Stomach (tissue), 8 donors: ENCODE measurements at regions not wholly inside any gene's neighbourhood (a gene's known extent, or its start where the extent isn't known, plus 50 kb on each side); places are given as distances from the start of the nearest gene placed in this dataset.

Source experiments
- DNase-seq, 2 donors: peaks; one replicate each; pipeline versions ENCODE4 v3.0.0 to v3.0.0-alpha.2; 2013 to 2019
- H3K27ac ChIP-seq, 5 donors: fragments of 200-600 bp in 4 of 5; sonication (generic) in 4 of 5; one replicate each; pipeline ENCODE4 v1.5.1; 2013 to 2019; ENCODE audit warnings: mild to moderate bottlenecking in 1 of 5, moderate library complexity in 1 of 5
- H3K27me3 ChIP-seq, 3 donors: fragments of 200-600 bp; sonication (generic); one replicate each; pipeline ENCODE4 v1.5.1; 2017 to 2019; ENCODE audit warnings: mixed run types in 1 of 3
- H3K36me3 ChIP-seq, 4 donors: fragments of 200-600 bp; sonication (generic); 1 replicate in 3 of 4; 2 replicates in 1 of 4; pipeline ENCODE4 v1.5.1; 2016 to 2019
- H3K4me1 ChIP-seq, 4 donors: fragments of 200-600 bp; sonication (generic); one replicate each; pipeline ENCODE4 v1.5.1; 2016 to 2019
- H3K4me3 ChIP-seq, 4 donors: fragments of 200-600 bp; sonication (generic) in 3 of 4; one replicate each; pipeline ENCODE4 v1.5.1; 2016 to 2019; ENCODE audit warnings: mild to moderate bottlenecking in 1 of 4
- H3K9me3 ChIP-seq, 4 donors: fragments of 200-600 bp; sonication (generic); one replicate each; pipeline ENCODE4 v1.5.1; 2016 to 2019
- EP300 ChIP-seq: sonication (generic); formaldehyde crosslinking; IDR thresholded peaks from one replicate; pipeline ENCODE4 v1.6.1; 2017; ENCODE audit warnings: antibody characterized with exemption
- POLR2A ChIP-seq, 4 donors: fragments of 450-650 bp; IDR thresholded peaks; one replicate each; pipeline ENCODE4 v1.6.1; 2016; ENCODE audit warnings: antibody characterized with exemption in 4 of 4, control low read depth in 2 of 4, mild to moderate bottlenecking in 1 of 4, moderate library complexity in 1 of 4
- POLR2AphosphoS5 ChIP-seq, 3 donors: sonication (generic); formaldehyde crosslinking; IDR thresholded peaks; one replicate each; pipeline ENCODE4 v1.6.1; 2016; ENCODE audit warnings: antibody characterized with exemption in 3 of 3
- WGBS, 5 donors: extraction: QIAGEN DNeasy Blood & Tissue Kit in 3 of 5; methylation state at CpG; one replicate each; pipeline versions ENCODE4 v1.1.5 to v1.1.7; 2013 to 2018; 5-methylcytosine and 5-hydroxymethylcytosine counted together
- intact Hi-C: fragments of 100-400 bp; cut with DNase I; formaldehyde crosslinking; loops from one replicate; pipeline ENCODE4 v1.15.1; 2023; ENCODE audit warnings: low total_unique reads
- TF ChIP-seq, protein P1 (sequence below), 7 experiments: fragments of 450-650 bp in 4 of 7; fragments of 200-600 bp in 3 of 7; sonication (generic) in 3 of 7; IDR thresholded peaks; one replicate each; pipeline ENCODE4 v1.5.1; 2016 to 2019; ENCODE audit warnings: antibody characterized with exemption in 7 of 7, control low read depth in 2 of 7, mild to moderate bottlenecking in 1 of 7
- donor health status: healthy with polysubstance abuse.
- donor health status: Bipolar disorder and iron deficiency.
- donor health status: healthy.

DNA sequence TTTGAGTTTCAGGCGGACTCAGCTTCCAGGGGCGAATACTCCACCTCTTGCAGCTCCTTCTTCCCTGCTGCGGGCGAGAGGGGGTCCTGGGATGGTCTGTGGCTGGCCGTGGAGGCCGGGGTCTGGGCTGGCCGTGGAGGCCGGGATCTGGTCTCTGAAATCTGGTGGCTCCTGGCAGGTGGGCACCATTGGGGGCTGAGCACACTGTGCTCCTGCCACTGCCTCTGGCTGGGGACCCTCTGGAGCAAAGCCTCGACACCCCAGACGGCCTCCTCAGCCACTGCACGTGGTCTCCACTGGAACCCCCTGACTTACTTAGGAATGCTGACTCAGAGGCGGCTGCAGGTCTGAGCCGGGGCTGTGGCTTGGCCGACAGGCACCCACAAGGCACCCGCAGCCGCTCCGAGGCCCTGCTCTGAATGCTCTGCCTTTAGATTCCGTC is 100.1 kb upstream of the ALKAL2 start:
- no peak overlapping the region for H3K27ac ChIP-seq
- no peaks in the 10 kb centered on the region for H3K36me3 ChIP-seq
- H3K9me3 ChIP-seq, result no peaks in the 10 kb centered on the region
- H3K4me1 ChIP-seq, result no peaks in the 10 kb centered on the region
- TF ChIP-seq POLR2AphosphoS5 (IDR thresholded peaks at IDR 0.05) (no peak), EP300 (no peak)
- TF ChIP-seq, protein P1, sequence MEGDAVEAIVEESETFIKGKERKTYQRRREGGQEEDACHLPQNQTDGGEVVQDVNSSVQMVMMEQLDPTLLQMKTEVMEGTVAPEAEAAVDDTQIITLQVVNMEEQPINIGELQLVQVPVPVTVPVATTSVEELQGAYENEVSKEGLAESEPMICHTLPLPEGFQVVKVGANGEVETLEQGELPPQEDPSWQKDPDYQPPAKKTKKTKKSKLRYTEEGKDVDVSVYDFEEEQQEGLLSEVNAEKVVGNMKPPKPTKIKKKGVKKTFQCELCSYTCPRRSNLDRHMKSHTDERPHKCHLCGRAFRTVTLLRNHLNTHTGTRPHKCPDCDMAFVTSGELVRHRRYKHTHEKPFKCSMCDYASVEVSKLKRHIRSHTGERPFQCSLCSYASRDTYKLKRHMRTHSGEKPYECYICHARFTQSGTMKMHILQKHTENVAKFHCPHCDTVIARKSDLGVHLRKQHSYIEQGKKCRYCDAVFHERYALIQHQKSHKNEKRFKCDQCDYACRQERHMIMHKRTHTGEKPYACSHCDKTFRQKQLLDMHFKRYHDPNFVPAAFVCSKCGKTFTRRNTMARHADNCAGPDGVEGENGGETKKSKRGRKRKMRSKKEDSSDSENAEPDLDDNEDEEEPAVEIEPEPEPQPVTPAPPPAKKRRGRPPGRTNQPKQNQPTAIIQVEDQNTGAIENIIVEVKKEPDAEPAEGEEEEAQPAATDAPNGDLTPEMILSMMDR (IDR thresholded peaks at IDR 0.05), result no peak
- peaks cover 0 to 14% (median 0%) of the 10 kb centered on the region in 3 donors for H3K27me3 ChIP-seq
- intact Hi-C loops, result no loop called here
- DNase-seq, result no peak
- 86 to 91% (median 89%) methylated on average over 17 to 18 of the region's 18 CpGs for WGBS, 5 donors
- no peak overlapping the region for H3K4me3 ChIP-seq

DNA sequence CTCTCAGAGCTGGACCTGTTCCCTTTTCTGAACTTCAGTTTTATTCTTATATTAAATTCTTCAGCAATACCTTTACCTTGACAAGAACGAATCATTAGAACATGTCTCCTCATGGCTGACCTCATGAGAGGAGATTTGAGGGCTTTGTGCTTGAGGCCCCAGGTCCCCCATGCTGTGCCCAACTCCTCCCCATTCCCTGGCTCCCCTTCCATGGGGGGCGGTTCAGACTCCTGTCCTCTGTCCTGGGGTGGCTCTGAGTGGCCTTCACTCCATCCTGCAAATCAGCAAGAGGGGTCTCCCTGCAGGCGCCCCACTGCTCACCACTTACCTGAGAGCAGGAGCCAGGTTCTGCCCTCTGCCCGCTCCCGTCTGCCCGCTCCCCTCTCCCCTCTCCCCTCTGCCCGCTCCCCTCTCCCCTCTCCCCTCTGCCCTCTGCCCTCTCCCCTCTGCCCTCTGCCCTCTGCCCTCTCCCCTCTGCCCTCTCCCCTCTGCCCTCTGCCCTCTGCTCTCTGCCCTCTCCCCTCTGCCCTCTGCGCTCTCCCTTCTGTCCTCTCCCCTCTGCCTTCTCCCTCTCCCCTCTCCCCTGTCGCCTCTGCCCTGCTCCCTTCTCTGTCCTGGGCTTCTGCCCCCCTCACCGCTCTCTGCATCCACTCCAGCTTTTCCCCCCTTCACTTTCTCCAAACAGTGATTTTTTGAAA is 98.7 kb upstream of the ALKAL2 start:
- intact Hi-C loops, result no loop called here
- no peak overlapping the region for H3K27ac ChIP-seq
- TF ChIP-seq POLR2AphosphoS5 (IDR thresholded peaks at IDR 0.05) (no peak), POLR2A (IDR thresholded peaks at IDR 0.05) (no peak), EP300 (no peak)
- TF ChIP-seq, protein P1 (IDR thresholded peaks at IDR 0.05), result no peak
- peaks cover 0 to 15% (median 0%) of the 10 kb centered on the region in 3 donors for H3K27me3 ChIP-seq
- DNase-seq, result no peak
- WGBS, 5 donors, result 80 to 87% (median 83%) methylated on average over 8 to 10 of the region's 10 CpGs
- no peak overlapping the region for H3K4me3 ChIP-seq
- H3K9me3 ChIP-seq, result no peaks in the 10 kb centered on the region
- no peaks in the 10 kb centered on the region for H3K4me1 ChIP-seq
- H3K36me3 ChIP-seq, result no peaks in the 10 kb centered on the region

DNA sequence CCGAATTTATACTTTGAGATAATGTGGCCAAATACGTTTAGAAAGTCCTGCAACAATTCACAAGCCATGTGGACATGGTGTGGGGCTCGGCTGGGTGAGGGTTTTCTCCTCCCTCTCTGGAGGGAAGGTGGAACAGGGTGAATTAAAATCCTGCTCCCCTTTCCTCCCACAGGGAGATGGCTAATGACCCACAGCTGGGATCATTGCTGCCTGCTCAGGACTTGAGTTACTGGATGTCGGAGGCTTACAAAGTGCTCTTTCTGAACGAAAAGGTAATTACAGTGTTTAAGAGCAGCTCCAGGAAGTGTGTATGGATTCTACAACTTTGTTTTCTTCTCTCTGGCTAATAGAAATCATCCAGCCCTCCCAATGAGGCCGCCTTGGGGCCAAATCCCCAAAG is 97.9 kb upstream of the ALKAL2 start:
- WGBS, 5 donors, result 61 to 77% (median 68%) methylated on average over 6 of the region's 6 CpGs
- no peak for TF ChIP-seq POLR2A (IDR thresholded peaks at IDR 0.05)
- TF ChIP-seq, protein P1 (IDR thresholded peaks at IDR 0.05), result no peak
- no peak for TF ChIP-seq EP300
- TF ChIP-seq POLR2AphosphoS5 (IDR thresholded peaks at IDR 0.05), result no peak
- H3K36me3 ChIP-seq, result no peaks in the 10 kb centered on the region
- H3K4me3 ChIP-seq, result no peak overlapping the region
- no peak for DNase-seq
- no peaks in the 10 kb centered on the region for H3K4me1 ChIP-seq
- intact Hi-C loops, result no loop called here
- H3K9me3 ChIP-seq, result no peaks in the 10 kb centered on the region
- H3K27ac ChIP-seq, result no peak overlapping the region
- H3K27me3 ChIP-seq, result peaks cover 0 to 10% (median 0%) of the 10 kb centered on the region in 3 donors

DNA sequence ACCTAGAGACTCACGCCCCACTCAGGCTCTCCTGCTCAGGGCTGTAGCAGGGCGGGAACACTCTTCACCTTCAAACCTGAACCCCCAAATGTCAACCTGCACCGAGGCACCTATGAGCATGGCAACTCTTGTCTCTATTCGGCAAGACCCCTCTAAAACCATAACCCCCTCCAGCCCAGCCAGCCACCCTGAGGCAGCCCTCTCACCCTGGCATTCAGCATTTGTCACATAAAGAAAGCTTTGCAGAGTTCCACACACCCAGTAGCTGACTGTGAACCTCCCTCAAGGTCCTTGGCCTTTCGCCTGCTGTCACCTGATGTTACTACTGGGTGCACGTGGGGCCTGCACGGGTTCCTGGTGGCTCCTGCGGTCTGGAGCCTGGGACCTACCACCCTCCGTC is 97.2 kb upstream of the ALKAL2 start:
- DNase-seq, result no peak
- WGBS, 5 donors, result 87 to 97% (median 92%) methylated on average over 9 of the region's 9 CpGs
- H3K27ac ChIP-seq, result no peak overlapping the region
- H3K27me3 ChIP-seq, result peaks cover 0 to 10% (median 0%) of the 10 kb centered on the region in 3 donors
- TF ChIP-seq, protein P1 (IDR thresholded peaks at IDR 0.05), result no peak
- TF ChIP-seq POLR2A (IDR thresholded peaks at IDR 0.05), result no peak
- TF ChIP-seq EP300, result no peak
- TF ChIP-seq POLR2AphosphoS5 (IDR thresholded peaks at IDR 0.05), result no peak
- H3K4me1 ChIP-seq, result no peaks in the 10 kb centered on the region
- H3K4me3 ChIP-seq, result no peak overlapping the region
- intact Hi-C loops, result no loop called here
- H3K9me3 ChIP-seq, result no peaks in the 10 kb centered on the region
- H3K36me3 ChIP-seq, result no peaks in the 10 kb centered on the region
